Osteocyte (in vitro differentiated cells): ENCODE measurements at regions not wholly inside any gene's neighbourhood (a gene's known extent, or its start where the extent isn't known, plus 50 kb on each side); places are given as distances from the start of the nearest gene placed in this dataset.

Experiments
- DNase-seq: peaks from one replicate; pipeline ENCODE4 v3.0.0; 2021; ENCODE audit warnings: mixed read lengths; ENCODE audit not compliant: unreplicated experiment; ENCODE audit errors: extremely low spot score
- H3K27ac Mint-ChIP-seq: one replicate; pipeline ENCODE4 v1.8.0; 2021; ENCODE audit warnings: mild to moderate bottlenecking, mixed read lengths; ENCODE audit not compliant: unreplicated experiment
- H3K27me3 Mint-ChIP-seq: one replicate; pipeline ENCODE4 v1.8.0; 2021; ENCODE audit warnings: mixed read lengths; ENCODE audit not compliant: unreplicated experiment
- H3K36me3 Mint-ChIP-seq: one replicate; pipeline ENCODE4 v1.8.0; 2021; ENCODE audit warnings: mixed read lengths; ENCODE audit not compliant: unreplicated experiment
- H3K4me1 Mint-ChIP-seq: one replicate; pipeline ENCODE4 v1.8.0; 2021; ENCODE audit warnings: mixed read lengths; ENCODE audit not compliant: unreplicated experiment
- H3K4me3 Mint-ChIP-seq: one replicate; pipeline ENCODE4 v1.8.0; 2021; ENCODE audit warnings: mild to moderate bottlenecking, moderate library complexity, mixed read lengths; ENCODE audit not compliant: unreplicated experiment
- H3K9me3 Mint-ChIP-seq: one replicate; pipeline ENCODE4 v1.8.0; 2021; ENCODE audit warnings: mixed read lengths; ENCODE audit not compliant: unreplicated experiment
- CTCF ChIP-seq: fragments of 200-600 bp; sonication (generic); IDR thresholded peaks from 2 replicates; pipeline ENCODE4 v1.5.0; 2021; ENCODE audit warnings: antibody characterized with exemption, mild to moderate bottlenecking, moderate library complexity

GRCh38 chr3:147669077-147669476, 259.9 kb downstream of the ZIC1 start:
- no peak for DNase-seq

GRCh38 chr3:147672035-147672434, 262.9 kb downstream of the ZIC1 start:
- DNase-seq = no peak
- no peaks in the 10 kb centered on the region for H3K9me3 Mint-ChIP-seq
- no peak overlapping the region for H3K4me3 Mint-ChIP-seq
- H3K27ac Mint-ChIP-seq = no peak overlapping the region
- H3K4me1 Mint-ChIP-seq = peaks cover 3% of the 10 kb centered on the region
- H3K27me3 Mint-ChIP-seq = no peaks in the 10 kb centered on the region
- H3K36me3 Mint-ChIP-seq = no peaks in the 10 kb centered on the region
- TF ChIP-seq CTCF = no peak

More at GRCh38 chr3:147669077-147669476, 259.9 kb downstream of the ZIC1 start:
- Mint-ChIP-seq H3K27me3 (no peaks in the 10 kb centered on the region), H3K36me3 (no peaks in the 10 kb centered on the region), H3K27ac (no peak overlapping the region), H3K4me1 (peaks cover 3% of the 10 kb centered on the region), H3K4me3 (no peak overlapping the region), H3K9me3 (no peaks in the 10 kb centered on the region)
- no peak for TF ChIP-seq CTCF

- no peak for TF ChIP-seq CTCF
- no peak for DNase-seq
- Mint-ChIP-seq H3K4me1 (peaks cover 3% of the 10 kb centered on the region), H3K27me3 (no peaks in the 10 kb centered on the region), H3K36me3 (no peaks in the 10 kb centered on the region), H3K9me3 (no peaks in the 10 kb centered on the region), H3K27ac (no peak overlapping the region), H3K4me3 (no peak overlapping the region)
Measured at GRCh38 chr3:147672436-147672835, 263.3 kb downstream of the ZIC1 start.

DNA sequence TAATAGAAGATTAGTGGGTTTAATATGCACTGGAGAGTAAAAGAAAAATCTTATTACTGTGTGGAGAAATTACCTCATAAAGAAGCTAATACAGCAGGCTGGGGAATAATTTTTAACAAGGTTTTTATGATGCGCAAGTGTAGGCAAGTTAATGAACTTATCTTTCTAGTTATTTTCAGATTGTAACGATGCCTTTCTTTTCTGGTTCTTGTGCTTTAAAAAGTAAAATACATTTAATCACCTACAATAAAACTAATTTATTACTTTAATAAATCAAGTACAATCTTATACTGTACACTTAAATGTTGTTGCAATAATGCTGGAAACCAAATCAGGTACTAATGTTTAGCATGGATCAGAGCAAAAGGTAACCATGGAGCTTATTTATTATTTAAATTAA, 266.6 kb downstream of the ZIC1 start:
- H3K36me3 Mint-ChIP-seq = no peaks in the 10 kb centered on the region
- H3K9me3 Mint-ChIP-seq = no peaks in the 10 kb centered on the region
- H3K27me3 Mint-ChIP-seq = no peaks in the 10 kb centered on the region
- DNase-seq = no peak
- TF ChIP-seq CTCF = no peak
- H3K27ac Mint-ChIP-seq = no peak overlapping the region
- no peak overlapping the region for H3K4me3 Mint-ChIP-seq
- H3K4me1 Mint-ChIP-seq = peaks cover 3% of the 10 kb centered on the region

DNA sequence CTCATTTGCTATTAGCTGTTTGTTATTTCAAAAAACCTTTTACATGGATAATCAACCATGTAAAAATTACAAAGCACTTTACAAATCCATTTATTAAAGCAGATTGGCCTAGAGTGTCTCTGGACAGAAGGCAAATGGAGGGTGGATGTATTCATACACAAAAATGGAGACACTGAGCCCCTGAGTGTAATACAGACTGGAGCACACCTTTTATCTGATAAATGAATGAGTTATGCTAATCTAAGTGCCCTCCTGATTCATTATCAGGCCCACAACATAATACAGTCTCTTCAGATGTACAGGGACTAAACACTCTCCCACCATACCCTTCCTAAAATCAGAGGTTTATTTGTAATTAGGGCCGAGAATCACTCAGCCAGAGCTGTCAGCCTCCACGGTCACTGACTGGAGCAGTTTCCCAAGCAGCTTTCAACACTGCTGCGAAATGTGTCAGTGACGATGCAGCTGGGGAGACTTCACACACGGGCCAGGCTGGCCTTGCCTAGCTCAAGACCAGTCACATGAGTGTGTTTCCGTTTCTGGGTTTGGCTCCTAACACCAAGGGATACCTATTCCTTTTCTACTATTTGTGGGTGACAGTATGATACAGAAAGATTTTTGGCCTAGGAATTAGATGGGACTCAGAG, 271.8 kb downstream of the ZIC1 start:
- peaks cover 13% of the 10 kb centered on the region for H3K4me1 Mint-ChIP-seq
- peaks cover 2% of the 10 kb centered on the region for H3K36me3 Mint-ChIP-seq
- no peak overlapping the region for H3K4me3 Mint-ChIP-seq
- TF ChIP-seq CTCF = no peak
- DNase-seq = no peak
- no peaks in the 10 kb centered on the region for H3K9me3 Mint-ChIP-seq
- H3K27me3 Mint-ChIP-seq = no peaks in the 10 kb centered on the region
- no peak overlapping the region for H3K27ac Mint-ChIP-seq
